ENCODE measurements at regions not wholly inside any gene's neighbourhood (a gene's known extent, or its start where the extent isn't known, plus 50 kb on each side); places are given as distances from the start of the nearest gene placed in this dataset.
A peak's percentile ranks its signal among the peaks of the same experiment; 100 is the strongest.

GRCh38 chr7:121575194-121575765, 179.2 kb upstream of the FAM3C start:
- Histone ChIP-seq H4K8ac (ENCODE audit: low read depth, low read length) (no peak overlapping the region), H3K79me2 (ENCODE audit: control insufficient read depth, insufficient read depth, low read length) (no peaks in the 10 kb centered on the region), H3K56ac (ENCODE audit: low read length) (no peak overlapping the region), H3K27ac (ENCODE audit: low read depth, low read length) (no peak overlapping the region), H3K18ac (ENCODE audit: low read length) (no peak overlapping the region), H3K79me1 (ENCODE audit: low read length) (no peaks in the 10 kb centered on the region), H2BK120ac (ENCODE audit: low read depth, low read length) (no peak overlapping the region), H4K5ac (ENCODE audit: low read length) (no peak overlapping the region), H3K23ac (ENCODE audit: low read length) (no peak overlapping the region), H3K4ac (ENCODE audit: low read depth, low read length) (no peak overlapping the region), H2BK5ac (ENCODE audit: low read length) (no peak overlapping the region), H3K36me3 (ENCODE audit: control insufficient read depth, insufficient read depth, low read length) (no peaks in the 10 kb centered on the region), H2BK15ac (replicated peaks; ENCODE audit: low read depth) (no peak overlapping the region), H3K9ac (ENCODE audit: low read length) (no peak overlapping the region), H3K4me1 (ENCODE audit: control insufficient read depth, low read depth, low read length) (no peaks in the 10 kb centered on the region), H3K4me2 (ENCODE audit: low read length) (no peak overlapping the region), H2AK5ac (ENCODE audit: low read length) (no peak overlapping the region), H3K4me3 (ENCODE audit: low read length) (no peak overlapping the region), H3K27me3 (ENCODE audit: insufficient read depth, low read length, poor library complexity) (no peaks in the 10 kb centered on the region)
- DNase-seq = no peak
- WGBS (ENCODE audit: extremely low coverage, insufficient coverage, low lambda C conversion rate) = no CpG with 5 or more reads among the region's 1 CpG

GRCh38 chr7:121574109-121574508, 178.0 kb upstream of the FAM3C start:
- H3K27me3 ChIP-seq (ENCODE audit: insufficient read depth, low read length, poor library complexity) = no peaks in the 10 kb centered on the region
- H3K79me1 ChIP-seq (ENCODE audit: low read length) = no peaks in the 10 kb centered on the region
- no peak overlapping the region for H4K8ac ChIP-seq (ENCODE audit: low read depth, low read length)
- H3K4ac ChIP-seq (ENCODE audit: low read depth, low read length) = no peak overlapping the region
- DNase-seq = no peak
- no peak overlapping the region for H3K4me2 ChIP-seq (ENCODE audit: low read length)
- no peak overlapping the region for H3K27ac ChIP-seq (ENCODE audit: low read depth, low read length)
- no peak overlapping the region for H4K5ac ChIP-seq (ENCODE audit: low read length)
- no peak overlapping the region for H3K56ac ChIP-seq (ENCODE audit: low read length)
- H3K4me1 ChIP-seq (ENCODE audit: control insufficient read depth, low read depth, low read length) = no peaks in the 10 kb centered on the region
- no peak overlapping the region for H2AK5ac ChIP-seq (ENCODE audit: low read length)
- H3K36me3 ChIP-seq (ENCODE audit: control insufficient read depth, insufficient read depth, low read length) = no peaks in the 10 kb centered on the region
- no peak overlapping the region for H2BK120ac ChIP-seq (ENCODE audit: low read depth, low read length)
- H3K23ac ChIP-seq (ENCODE audit: low read length) = no peak overlapping the region
- H2BK15ac ChIP-seq (replicated peaks; ENCODE audit: low read depth) = no peak overlapping the region
- H3K4me3 ChIP-seq (ENCODE audit: low read length) = no peak overlapping the region
- H2BK5ac ChIP-seq (ENCODE audit: low read length) = no peak overlapping the region
- no peaks in the 10 kb centered on the region for H3K79me2 ChIP-seq (ENCODE audit: control insufficient read depth, insufficient read depth, low read length)
- no peak overlapping the region for H3K9ac ChIP-seq (ENCODE audit: low read length)
- H3K18ac ChIP-seq (ENCODE audit: low read length) = no peak overlapping the region

GRCh38 chr7:121572615-121573014, 176.5 kb upstream of the FAM3C start:
- Histone ChIP-seq H3K4ac (ENCODE audit: low read depth, low read length) (no peak overlapping the region), H4K5ac (ENCODE audit: low read length) (no peak overlapping the region), H2BK5ac (ENCODE audit: low read length) (no peak overlapping the region), H3K79me1 (ENCODE audit: low read length) (no peaks in the 10 kb centered on the region), H4K8ac (ENCODE audit: low read depth, low read length) (no peak overlapping the region), H3K18ac (ENCODE audit: low read length) (no peak overlapping the region), H3K4me1 (ENCODE audit: control insufficient read depth, low read depth, low read length) (no peaks in the 10 kb centered on the region), H2BK120ac (ENCODE audit: low read depth, low read length) (no peak overlapping the region), H2AK5ac (ENCODE audit: low read length) (no peak overlapping the region), H3K27ac (ENCODE audit: low read depth, low read length) (no peak overlapping the region), H3K36me3 (ENCODE audit: control insufficient read depth, insufficient read depth, low read length) (no peaks in the 10 kb centered on the region), H3K4me2 (ENCODE audit: low read length) (no peak overlapping the region), H3K9ac (ENCODE audit: low read length) (no peak overlapping the region), H2BK15ac (replicated peaks; ENCODE audit: low read depth) (no peak overlapping the region), H3K56ac (ENCODE audit: low read length) (no peak overlapping the region), H3K27me3 (ENCODE audit: insufficient read depth, low read length, poor library complexity) (no peaks in the 10 kb centered on the region), H3K23ac (ENCODE audit: low read length) (no peak overlapping the region), H3K4me3 (ENCODE audit: low read length) (no peak overlapping the region), H3K79me2 (ENCODE audit: control insufficient read depth, insufficient read depth, low read length) (no peaks in the 10 kb centered on the region)
- no CpG with 5 or more reads among the region's 7 CpGs for WGBS (ENCODE audit: extremely low coverage, insufficient coverage, low lambda C conversion rate)
- no peak for DNase-seq

DNA sequence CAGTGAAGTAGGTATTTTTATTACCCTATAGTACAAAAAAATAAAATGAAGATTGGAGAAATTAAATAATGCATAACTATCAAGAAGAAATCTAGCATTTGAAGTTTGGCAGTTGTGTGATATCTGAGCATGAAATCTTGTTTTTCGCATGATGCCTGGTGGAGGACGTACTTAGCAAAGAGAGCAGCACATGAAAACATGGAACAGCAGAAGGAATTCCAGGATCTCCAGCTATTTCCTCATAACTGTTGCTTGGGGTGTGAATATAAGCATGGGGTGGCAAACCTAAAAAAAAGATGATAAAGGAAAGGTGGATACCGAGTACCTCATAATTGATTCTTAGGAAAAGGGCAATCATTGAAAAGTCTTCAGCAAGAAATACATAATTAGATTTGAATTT, 174.3 kb upstream of the FAM3C start:
- Histone ChIP-seq H3K36me3 (ENCODE audit: control insufficient read depth, insufficient read depth, low read length) (no peaks in the 10 kb centered on the region), H3K27ac (ENCODE audit: low read depth, low read length) (no peak overlapping the region), H3K23ac (ENCODE audit: low read length) (no peak overlapping the region), H4K8ac (ENCODE audit: low read depth, low read length) (no peak overlapping the region), H3K27me3 (ENCODE audit: insufficient read depth, low read length, poor library complexity) (no peaks in the 10 kb centered on the region), H2BK15ac (replicated peaks; ENCODE audit: low read depth) (no peak overlapping the region), H3K4me3 (ENCODE audit: low read length) (no peak overlapping the region), H3K9ac (ENCODE audit: low read length) (no peak overlapping the region), H3K4me1 (ENCODE audit: control insufficient read depth, low read depth, low read length) (no peaks in the 10 kb centered on the region), H2AK5ac (ENCODE audit: low read length) (no peak overlapping the region), H3K18ac (ENCODE audit: low read length) (no peak overlapping the region), H3K4me2 (ENCODE audit: low read length) (no peak overlapping the region), H3K4ac (ENCODE audit: low read depth, low read length) (no peak overlapping the region), H3K56ac (ENCODE audit: low read length) (no peak overlapping the region), H2BK120ac (ENCODE audit: low read depth, low read length) (no peak overlapping the region), H3K79me1 (ENCODE audit: low read length) (no peaks in the 10 kb centered on the region), H3K79me2 (ENCODE audit: control insufficient read depth, insufficient read depth, low read length) (no peaks in the 10 kb centered on the region), H2BK5ac (ENCODE audit: low read length) (no peak overlapping the region), H4K5ac (ENCODE audit: low read length) (no peak overlapping the region)
- no CpG with 5 or more reads among the region's 3 CpGs for WGBS (ENCODE audit: extremely low coverage, insufficient coverage, low lambda C conversion rate)
- DNase-seq = peak; percentile 12

DNA sequence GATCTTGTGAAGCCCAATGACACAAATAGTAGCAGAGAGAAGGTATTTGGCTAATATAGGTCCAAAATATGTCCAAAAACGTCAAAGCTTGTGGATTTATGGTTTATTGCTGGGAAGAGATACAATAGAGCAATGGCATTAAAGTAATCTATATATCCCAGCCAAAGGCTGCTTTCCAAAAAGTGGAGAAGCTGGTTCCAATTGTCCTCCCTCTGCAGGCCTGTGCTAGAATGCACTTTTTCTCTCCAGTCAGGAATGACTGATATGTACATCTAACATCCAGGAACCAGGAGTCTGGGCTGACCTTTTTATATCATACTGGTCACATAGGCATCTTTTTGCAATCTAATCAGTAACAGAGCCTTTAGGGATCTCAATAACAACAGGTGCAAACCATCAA, 167.1 kb upstream of the FAM3C start:
- H2AK5ac ChIP-seq (ENCODE audit: low read length) = no peak overlapping the region
- no peak overlapping the region for H3K23ac ChIP-seq (ENCODE audit: low read length)
- no peaks in the 10 kb centered on the region for H3K79me2 ChIP-seq (ENCODE audit: control insufficient read depth, insufficient read depth, low read length)
- H3K27me3 ChIP-seq (ENCODE audit: insufficient read depth, low read length, poor library complexity) = no peaks in the 10 kb centered on the region
- no peak overlapping the region for H3K27ac ChIP-seq (ENCODE audit: low read depth, low read length)
- no peak overlapping the region for H4K5ac ChIP-seq (ENCODE audit: low read length)
- H3K4me1 ChIP-seq (ENCODE audit: control insufficient read depth, low read depth, low read length) = no peaks in the 10 kb centered on the region
- H3K9ac ChIP-seq (ENCODE audit: low read length) = no peak overlapping the region
- H2BK5ac ChIP-seq (ENCODE audit: low read length) = no peak overlapping the region
- H3K18ac ChIP-seq (ENCODE audit: low read length) = no peak overlapping the region
- DNase-seq = peak; percentile 53
- no peak overlapping the region for H3K4me2 ChIP-seq (ENCODE audit: low read length)
- no peak overlapping the region for H3K4me3 ChIP-seq (ENCODE audit: low read length)
- no CpG with 5 or more reads among the region's 1 CpG for WGBS (ENCODE audit: extremely low coverage, insufficient coverage, low lambda C conversion rate)
- H2BK120ac ChIP-seq (ENCODE audit: low read depth, low read length) = no peak overlapping the region
- no peak overlapping the region for H4K8ac ChIP-seq (ENCODE audit: low read depth, low read length)
- no peak overlapping the region for H2BK15ac ChIP-seq (replicated peaks; ENCODE audit: low read depth)
- no peaks in the 10 kb centered on the region for H3K36me3 ChIP-seq (ENCODE audit: control insufficient read depth, insufficient read depth, low read length)
- H3K56ac ChIP-seq (ENCODE audit: low read length) = no peak overlapping the region
- H3K79me1 ChIP-seq (ENCODE audit: low read length) = no peaks in the 10 kb centered on the region
- H3K4ac ChIP-seq (ENCODE audit: low read depth, low read length) = no peak overlapping the region

DNA sequence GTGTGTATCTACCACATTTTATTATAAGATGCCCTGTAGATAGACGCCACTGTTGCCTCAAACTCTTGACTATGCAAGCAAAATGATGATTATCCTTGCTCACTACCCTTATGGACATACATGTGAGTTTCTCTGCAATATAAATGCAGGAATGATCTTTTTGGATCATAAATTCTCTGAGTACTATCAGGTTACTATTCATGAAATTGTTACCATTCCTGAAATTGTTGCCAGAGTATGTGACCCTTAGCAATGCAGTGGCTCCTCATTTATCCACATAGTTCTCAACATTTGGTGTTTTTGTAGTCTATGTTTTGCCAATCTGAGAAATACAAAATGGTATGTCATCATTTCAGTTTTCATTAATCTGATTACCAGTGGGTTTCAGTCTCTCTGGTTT, 166.2 kb upstream of the FAM3C start:
- H3K23ac ChIP-seq (ENCODE audit: low read length) = no peak overlapping the region
- H3K4me3 ChIP-seq (ENCODE audit: low read length) = no peak overlapping the region
- no peaks in the 10 kb centered on the region for H3K79me2 ChIP-seq (ENCODE audit: control insufficient read depth, insufficient read depth, low read length)
- DNase-seq = peak; percentile 54
- no peak overlapping the region for H3K18ac ChIP-seq (ENCODE audit: low read length)
- no peak overlapping the region for H3K4ac ChIP-seq (ENCODE audit: low read depth, low read length)
- no peaks in the 10 kb centered on the region for H3K79me1 ChIP-seq (ENCODE audit: low read length)
- H3K27ac ChIP-seq (ENCODE audit: low read depth, low read length) = no peak overlapping the region
- no peaks in the 10 kb centered on the region for H3K27me3 ChIP-seq (ENCODE audit: insufficient read depth, low read length, poor library complexity)
- no peaks in the 10 kb centered on the region for H3K4me1 ChIP-seq (ENCODE audit: control insufficient read depth, low read depth, low read length)
- WGBS (ENCODE audit: extremely low coverage, insufficient coverage, low lambda C conversion rate) = no CpG with 5 or more reads among the region's 1 CpG
- H3K36me3 ChIP-seq (ENCODE audit: control insufficient read depth, insufficient read depth, low read length) = no peaks in the 10 kb centered on the region
- no peak overlapping the region for H2BK15ac ChIP-seq (replicated peaks; ENCODE audit: low read depth)
- H2AK5ac ChIP-seq (ENCODE audit: low read length) = no peak overlapping the region
- no peak overlapping the region for H3K4me2 ChIP-seq (ENCODE audit: low read length)
- H2BK120ac ChIP-seq (ENCODE audit: low read depth, low read length) = no peak overlapping the region
- no peak overlapping the region for H4K8ac ChIP-seq (ENCODE audit: low read depth, low read length)
- H4K5ac ChIP-seq (ENCODE audit: low read length) = no peak overlapping the region
- H2BK5ac ChIP-seq (ENCODE audit: low read length) = no peak overlapping the region
- no peak overlapping the region for H3K56ac ChIP-seq (ENCODE audit: low read length)
- H3K9ac ChIP-seq (ENCODE audit: low read length) = no peak overlapping the region

Measured in mesendoderm (in vitro differentiated cells).